AG08395 (cell line): ENCODE measurements at regions not wholly inside any gene's neighbourhood (a gene's known extent, or its start where the extent isn't known, plus 50 kb on each side); places are given as distances from the start of the nearest gene placed in this dataset.
"Not testable (repeated sequence)": the region's sequence is repeated elsewhere in the genome, so short reads cannot be mapped to it uniquely, and the experiment has no call there.

ENCODE experiments used
- DNase-seq: peaks from one replicate; pipeline ENCODE4 v3.0.0; 2012; ENCODE audit warnings: mixed read lengths, low spot score

GRCh38 chr2:87410371-87410770, 337.5 kb upstream of the PLGLB2 start:
- DNase-seq, result not testable (repeated sequence)

- DNase-seq, result not testable (repeated sequence)
These were observed 335.7 kb upstream of the PLGLB2 start for GRCh38 chr2:87412036-87412820.

- not testable (repeated sequence) for DNase-seq
These were observed 333.6 kb upstream of the PLGLB2 start for GRCh38 chr2:87414331-87414730.

- not testable (repeated sequence) for DNase-seq
These were observed 332.9 kb upstream of the PLGLB2 start for GRCh38 chr2:87414795-87415570.

- DNase-seq, result not testable (repeated sequence)
These were observed 332.2 kb upstream of the PLGLB2 start for GRCh38 chr2:87415586-87416265.

GRCh38 chr2:87416266-87416592, 331.7 kb upstream of the PLGLB2 start:
- DNase-seq, result not testable (repeated sequence)

- not testable (repeated sequence) for DNase-seq
These were observed 330.7 kb upstream of the PLGLB2 start for GRCh38 chr2:87417147-87417546.

GRCh38 chr2:87417742-87418567, 329.9 kb upstream of the PLGLB2 start:
- DNase-seq, result not testable (repeated sequence)

- DNase-seq, result not testable (repeated sequence)
These were observed 328.8 kb upstream of the PLGLB2 start for GRCh38 chr2:87418823-87419822.

GRCh38 chr2:87419980-87420379, 327.9 kb upstream of the PLGLB2 start:
- not testable (repeated sequence) for DNase-seq

GRCh38 chr2:87420954-87421353, 326.9 kb upstream of the PLGLB2 start:
- DNase-seq, result not testable (repeated sequence)

- DNase-seq, result not testable (repeated sequence)
These were observed 323.8 kb upstream of the PLGLB2 start for GRCh38 chr2:87423796-87424762.

GRCh38 chr2:87424763-87425154, 323.1 kb upstream of the PLGLB2 start:
- not testable (repeated sequence) for DNase-seq

GRCh38 chr2:87425191-87425590, 322.7 kb upstream of the PLGLB2 start:
- DNase-seq, result not testable (repeated sequence)

GRCh38 chr2:87425717-87426116, 322.2 kb upstream of the PLGLB2 start:
- not testable (repeated sequence) for DNase-seq

- DNase-seq, result not testable (repeated sequence)
These were observed 319.3 kb upstream of the PLGLB2 start for GRCh38 chr2:87428452-87429130.

- DNase-seq, result not testable (repeated sequence)
These were observed 318.5 kb upstream of the PLGLB2 start for GRCh38 chr2:87429206-87429930.

GRCh38 chr2:87429931-87430275, 318.0 kb upstream of the PLGLB2 start:
- DNase-seq, result not testable (repeated sequence)
